Lower lobe of right lung (tissue), 2 donors: ENCODE measurements at regions not wholly inside any gene's neighbourhood (a gene's known extent, or its start where the extent isn't known, plus 50 kb on each side); places are given as distances from the start of the nearest gene placed in this dataset.
A peak's percentile ranks its signal among the peaks of the same experiment; 100 is the strongest.

ENCODE experiments used
- ATAC-seq, 2 donors: fragments of 200-7000 bp; cut with Tn5 transposase; one replicate each; pipeline ENCODE4 v1.9.1; 2020 to 2022; ENCODE audit warnings: mild to moderate bottlenecking in 2 of 2, moderate library complexity in 2 of 2
- DNase-seq: peaks from one replicate; pipeline ENCODE4 v3.0.0-alpha.2; 2020
- H3K27ac ChIP-seq: fragments of 200-600 bp; one replicate; pipeline ENCODE4 v1.8.0; 2022
- H3K27me3 ChIP-seq: fragments of 200-600 bp; one replicate; pipeline ENCODE4 v1.8.0; 2022; ENCODE audit warnings: low read depth
- H3K36me3 ChIP-seq: fragments of 200-600 bp; one replicate; pipeline ENCODE4 v1.8.0; 2022; ENCODE audit warnings: mild to moderate bottlenecking
- H3K4me1 ChIP-seq: fragments of 200-600 bp; one replicate; pipeline ENCODE4 v1.8.0; 2022
- H3K4me3 ChIP-seq: fragments of 200-600 bp; one replicate; pipeline ENCODE4 v1.8.0; 2022; ENCODE audit warnings: mild to moderate bottlenecking
- H3K9me3 ChIP-seq: fragments of 200-600 bp; one replicate; pipeline ENCODE4 v1.8.0; 2022
- CTCF ChIP-seq: fragments of 200-600 bp; IDR thresholded peaks from one replicate; pipeline ENCODE4 v1.8.0; 2022; ENCODE audit warnings: antibody characterized with exemption, mild to moderate bottlenecking
- intact Hi-C: fragments of 100-400 bp; cut with DNase I; formaldehyde crosslinking; loops from one replicate; pipeline ENCODE4 v1.11.0; 2022
- donor health status: DM: no; HTN: yes; CAD: no; lungs with severe emphysema.

- ATAC-seq: no peak
- H3K27me3 ChIP-seq: no peaks in the 10 kb centered on the region
Measured at GRCh38 chr13:50352720-50353480, 337.7 kb downstream of the KCNRG start.

GRCh38 chr13:50353651-50354415, 338.6 kb downstream of the KCNRG start:
- intact Hi-C loops: no loop called here
- no peak overlapping the region for H3K27ac ChIP-seq

More at GRCh38 chr13:50352720-50353480, 337.7 kb downstream of the KCNRG start:
- Histone ChIP-seq H3K27ac (no peak overlapping the region), H3K36me3 (no peaks in the 10 kb centered on the region), H3K4me3 (no peak overlapping the region), H3K4me1 (peaks cover 19% of the 10 kb centered on the region), H3K9me3 (no peaks in the 10 kb centered on the region)
- intact Hi-C loops: no loop called here
- no peak for TF ChIP-seq CTCF
- no peak for DNase-seq

GRCh38 chr13:50355797-50356196, 340.6 kb downstream of the KCNRG start:
- H3K4me1 ChIP-seq: peaks cover 29% of the 10 kb centered on the region
- intact Hi-C loops: no loop called here
- no peak for TF ChIP-seq CTCF
- H3K9me3 ChIP-seq: no peaks in the 10 kb centered on the region
- no peak for ATAC-seq
- no peak overlapping the region for H3K4me3 ChIP-seq
- H3K27ac ChIP-seq: no peak overlapping the region
- H3K36me3 ChIP-seq: no peaks in the 10 kb centered on the region
- DNase-seq: no peak
- no peaks in the 10 kb centered on the region for H3K27me3 ChIP-seq

More at GRCh38 chr13:50353651-50354415, 338.6 kb downstream of the KCNRG start:
- peak; percentile 33 to 58 for ATAC-seq
- no peaks in the 10 kb centered on the region for H3K36me3 ChIP-seq
- H3K4me3 ChIP-seq: no peak overlapping the region
- no peaks in the 10 kb centered on the region for H3K27me3 ChIP-seq
- H3K9me3 ChIP-seq: no peaks in the 10 kb centered on the region
- DNase-seq: no peak
- no peak for TF ChIP-seq CTCF
- peaks cover 28% of the 10 kb centered on the region for H3K4me1 ChIP-seq

GRCh38 chr13:50357136-50357535, 341.9 kb downstream of the KCNRG start:
- DNase-seq (no peak), ATAC-seq (no peak)
- H3K9me3 ChIP-seq: no peaks in the 10 kb centered on the region
- H3K27me3 ChIP-seq: no peaks in the 10 kb centered on the region
- H3K4me3 ChIP-seq: no peak overlapping the region
- intact Hi-C loops: no loop called here
- H3K27ac ChIP-seq: no peak overlapping the region
- no peak for TF ChIP-seq CTCF
- no peaks in the 10 kb centered on the region for H3K36me3 ChIP-seq
- peaks cover 29% of the 10 kb centered on the region for H3K4me1 ChIP-seq

GRCh38 chr13:50357586-50358118, 342.4 kb downstream of the KCNRG start:
- Histone ChIP-seq H3K36me3 (no peaks in the 10 kb centered on the region), H3K9me3 (no peaks in the 10 kb centered on the region), H3K4me3 (no peak overlapping the region), H3K27ac (peak overlapping the region; percentile 18), H3K27me3 (no peaks in the 10 kb centered on the region), H3K4me1 (peaks cover 29% of the 10 kb centered on the region)
- ATAC-seq (peak; percentile 70 to 90), DNase-seq (no peak)
- no peak for TF ChIP-seq CTCF
- intact Hi-C loops: no loop called here
